Ascending aorta (tissue), 2 donors: ENCODE measurements at regions not wholly inside any gene's neighbourhood (a gene's known extent, or its start where the extent isn't known, plus 50 kb on each side); places are given as distances from the start of the nearest gene placed in this dataset.

Source experiments
- DNase-seq, 2 donors: peaks; one replicate each; pipeline ENCODE4 v3.0.0-alpha.2; 2019; ENCODE audit warnings: low spot score in 2 of 2
- H3K27ac ChIP-seq, 2 donors: fragments of 200-600 bp; sonication (generic); one replicate each; pipeline ENCODE4 v1.5.1; 2016 to 2017; ENCODE audit warnings: mild to moderate bottlenecking in 1 of 2
- H3K27me3 ChIP-seq: fragments of 200-600 bp; sonication (generic); one replicate; pipeline ENCODE4 v1.5.1; 2017
- H3K36me3 ChIP-seq, 2 donors: fragments of 200-600 bp; sonication (generic); one replicate each; pipeline ENCODE4 v1.5.1; 2016
- H3K4me1 ChIP-seq, 2 donors: fragments of 200-600 bp; sonication (generic); one replicate each; pipeline ENCODE4 v1.5.1; 2016 to 2017; ENCODE audit warnings: mild to moderate bottlenecking in 1 of 2
- H3K4me3 ChIP-seq, 2 donors: fragments of 200-600 bp; sonication (generic); one replicate each; pipeline ENCODE4 v1.5.1; 2016 to 2017; ENCODE audit warnings: mild to moderate bottlenecking in 1 of 2
- H3K9me3 ChIP-seq, 2 donors: fragments of 200-600 bp; sonication (generic); one replicate each; pipeline ENCODE4 v1.5.1; 2016
- intact Hi-C: fragments of 100-400 bp; cut with DNase I; formaldehyde crosslinking; loops from one replicate; pipeline ENCODE4 v1.15.1; 2023
- TF ChIP-seq, protein P1 (sequence below), 3 experiments: fragments of 200-600 bp in 2 of 3; fragments of 450-650 bp in 1 of 3; sonication (generic) in 2 of 3; IDR thresholded peaks; one replicate each; pipeline ENCODE4 v1.5.1; 2016 to 2019; ENCODE audit warnings: antibody characterized with exemption in 3 of 3, mild to moderate bottlenecking in 1 of 3, moderate library complexity in 1 of 3

- DNase-seq, result no peak
- Histone ChIP-seq H3K9me3 (no peaks in the 10 kb centered on the region), H3K36me3 (peaks cover 40 to 87% of the 10 kb centered on the region in 2 donors), H3K4me3 (no peak overlapping the region), H3K4me1 (no peaks in the 10 kb centered on the region), H3K27ac (no peak overlapping the region), H3K27me3 (no peaks in the 10 kb centered on the region)
- intact Hi-C loops, result loop anchor here (2.0 kb wide), 1 partner anchor 67 kb away; no protein-coding TSS in a partner anchor
- TF ChIP-seq, protein P1, sequence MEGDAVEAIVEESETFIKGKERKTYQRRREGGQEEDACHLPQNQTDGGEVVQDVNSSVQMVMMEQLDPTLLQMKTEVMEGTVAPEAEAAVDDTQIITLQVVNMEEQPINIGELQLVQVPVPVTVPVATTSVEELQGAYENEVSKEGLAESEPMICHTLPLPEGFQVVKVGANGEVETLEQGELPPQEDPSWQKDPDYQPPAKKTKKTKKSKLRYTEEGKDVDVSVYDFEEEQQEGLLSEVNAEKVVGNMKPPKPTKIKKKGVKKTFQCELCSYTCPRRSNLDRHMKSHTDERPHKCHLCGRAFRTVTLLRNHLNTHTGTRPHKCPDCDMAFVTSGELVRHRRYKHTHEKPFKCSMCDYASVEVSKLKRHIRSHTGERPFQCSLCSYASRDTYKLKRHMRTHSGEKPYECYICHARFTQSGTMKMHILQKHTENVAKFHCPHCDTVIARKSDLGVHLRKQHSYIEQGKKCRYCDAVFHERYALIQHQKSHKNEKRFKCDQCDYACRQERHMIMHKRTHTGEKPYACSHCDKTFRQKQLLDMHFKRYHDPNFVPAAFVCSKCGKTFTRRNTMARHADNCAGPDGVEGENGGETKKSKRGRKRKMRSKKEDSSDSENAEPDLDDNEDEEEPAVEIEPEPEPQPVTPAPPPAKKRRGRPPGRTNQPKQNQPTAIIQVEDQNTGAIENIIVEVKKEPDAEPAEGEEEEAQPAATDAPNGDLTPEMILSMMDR (IDR thresholded peaks at IDR 0.05), result no peak
Observed at GRCh38 chr3:124491875-124492274, 238.4 kb upstream of the UMPS start.

GRCh38 chr3:124492824-124493223, 237.4 kb upstream of the UMPS start:
- Histone ChIP-seq H3K4me3 (no peak overlapping the region), H3K27ac (no peak overlapping the region), H3K36me3 (peaks cover 41 to 79% of the 10 kb centered on the region in 2 donors), H3K9me3 (no peaks in the 10 kb centered on the region), H3K27me3 (no peaks in the 10 kb centered on the region), H3K4me1 (peaks cover 0 to 2% of the 10 kb centered on the region in 2 donors)
- no peak for DNase-seq
- intact Hi-C loops, result loop anchor here (2.0 kb wide), 1 partner anchor 66 kb away; no protein-coding TSS in a partner anchor
- TF ChIP-seq, protein P1 (IDR thresholded peaks at IDR 0.05), result peak in 2 of 3 experiments; percentile 14 to 33

DNA sequence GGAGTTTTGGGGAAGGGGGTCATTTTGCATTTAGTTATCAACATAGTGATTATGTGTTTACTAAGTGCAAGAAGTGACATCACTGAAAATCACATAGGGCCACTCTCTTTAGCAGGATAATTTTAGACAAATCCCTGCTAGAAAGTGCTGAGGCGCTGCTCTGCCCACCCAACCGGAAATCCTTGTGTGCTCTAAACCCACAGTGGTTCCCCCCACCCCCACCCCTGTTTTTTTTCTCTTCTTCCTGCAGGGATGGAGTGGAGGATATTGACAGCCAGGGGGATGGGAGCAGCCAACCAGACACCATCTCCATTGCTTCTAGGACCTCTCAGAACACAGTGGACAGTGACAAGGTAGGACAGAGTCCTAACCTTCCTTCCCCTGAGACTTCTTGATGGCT, 234.2 kb upstream of the UMPS start:
- H3K27ac ChIP-seq, result peak overlapping the region in 1 of 2 donors; percentile 27
- no peaks in the 10 kb centered on the region for H3K27me3 ChIP-seq
- no peak overlapping the region for H3K4me3 ChIP-seq
- TF ChIP-seq, protein P1 (IDR thresholded peaks at IDR 0.05), result no peak
- H3K4me1 ChIP-seq, result peaks cover 0 to 2% of the 10 kb centered on the region in 2 donors
- DNase-seq, result no peak
- no peaks in the 10 kb centered on the region for H3K9me3 ChIP-seq
- peaks cover 22 to 51% of the 10 kb centered on the region in 2 donors for H3K36me3 ChIP-seq
- intact Hi-C loops, result no loop called here

- no peak for DNase-seq
- intact Hi-C loops, result no loop called here
- H3K4me1 ChIP-seq, result peaks cover 0 to 8% of the 10 kb centered on the region in 2 donors
- H3K9me3 ChIP-seq, result no peaks in the 10 kb centered on the region
- peaks cover 20 to 46% of the 10 kb centered on the region in 2 donors for H3K36me3 ChIP-seq
- peak overlapping the region; percentile 15 to 27 for H3K27ac ChIP-seq
- TF ChIP-seq, protein P1 (IDR thresholded peaks at IDR 0.05), result no peak
- no peaks in the 10 kb centered on the region for H3K27me3 ChIP-seq
- H3K4me3 ChIP-seq, result no peak overlapping the region
Observed at GRCh38 chr3:124497487-124497886, 232.8 kb upstream of the UMPS start.

DNA sequence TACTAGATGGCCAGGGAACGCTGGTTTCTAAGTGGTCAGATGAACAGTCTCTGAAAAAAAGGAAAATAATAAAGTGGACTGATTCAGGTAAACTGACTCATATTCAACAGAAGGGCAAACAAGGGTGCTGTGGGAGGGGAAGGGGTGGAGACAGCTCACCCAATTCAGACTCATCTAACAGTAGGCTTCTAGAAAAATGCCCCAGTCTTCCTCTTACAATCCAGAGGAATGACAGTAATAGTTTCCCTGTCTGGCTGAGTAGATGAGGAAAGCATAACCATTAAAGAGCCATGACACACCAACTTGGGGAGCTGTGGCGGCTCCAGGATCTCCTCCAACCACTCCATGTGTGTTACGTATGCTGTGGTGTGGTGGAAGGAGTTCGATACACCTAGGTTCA, 231.4 kb upstream of the UMPS start:
- H3K27ac ChIP-seq, result peak overlapping the region in 1 of 2 donors; percentile 7
- H3K27me3 ChIP-seq, result no peaks in the 10 kb centered on the region
- TF ChIP-seq, protein P1 (IDR thresholded peaks at IDR 0.05), result no peak
- H3K4me1 ChIP-seq, result peaks cover 0 to 14% of the 10 kb centered on the region in 2 donors
- H3K4me3 ChIP-seq, result no peak overlapping the region
- H3K36me3 ChIP-seq, result peaks cover 14 to 36% of the 10 kb centered on the region in 2 donors
- intact Hi-C loops, result no loop called here
- no peak for DNase-seq
- no peaks in the 10 kb centered on the region for H3K9me3 ChIP-seq
